Ovary (tissue), 7 donors: ENCODE measurements at regions not wholly inside any gene's neighbourhood (a gene's known extent, or its start where the extent isn't known, plus 50 kb on each side); places are given as distances from the start of the nearest gene placed in this dataset.

Experiments used
- DNase-seq, 5 donors: peaks; one replicate each; pipeline ENCODE4 v3.0.0-alpha.2; 2019 to 2020
- H3K27ac ChIP-seq, 2 donors: fragments of 200-600 bp; one replicate each; pipeline versions ENCODE4 v1.5.1 to v1.8.0; 2019 to 2022
- H3K27me3 ChIP-seq: fragments of 200-600 bp; one replicate; pipeline ENCODE4 v1.8.0; 2022
- H3K36me3 ChIP-seq: fragments of 200-600 bp; sonication (generic); one replicate; pipeline ENCODE4 v1.5.1; 2019
- H3K4me1 ChIP-seq: one replicate; pipeline ENCODE4 v1.8.1; 2013; ENCODE audit warnings: mild to moderate bottlenecking, moderate library complexity; ENCODE audit not compliant: insufficient read depth
- H3K4me3 ChIP-seq: fragments of 200-600 bp; sonication (generic); one replicate; pipeline ENCODE4 v1.5.1; 2017
- H3K9me3 ChIP-seq, 2 donors: fragments of 200-600 bp in 1 of 2; sonication (generic) in 1 of 2; one replicate each; pipeline versions ENCODE4 v1.5.1 to v1.8.1; 2013 to 2019; ENCODE audit warnings: mild to moderate bottlenecking in 1 of 2, moderate library complexity in 1 of 2
- EP300 ChIP-seq: sonication (generic); formaldehyde crosslinking; IDR thresholded peaks from one replicate; pipeline ENCODE4 v1.6.1; 2017; ENCODE audit warnings: antibody characterized with exemption
- POLR2A ChIP-seq: fragments of 450-650 bp; IDR thresholded peaks from one replicate; pipeline ENCODE4 v1.6.1; 2017; ENCODE audit warnings: antibody characterized with exemption, mild to moderate bottlenecking, moderate library complexity
- WGBS, 3 donors: extraction: QIAGEN DNeasy Blood & Tissue Kit in 1 of 3; methylation state at CpG; one replicate each; pipeline versions ENCODE4 v1.1.5 to v1.1.7; 2013 to 2017; 5-methylcytosine and 5-hydroxymethylcytosine counted together
- intact Hi-C, 4 donors: fragments of 100-400 bp; cut with DNase I; formaldehyde crosslinking; loops; one replicate each; pipeline versions ENCODE4 v1.11.0 to v1.15.1; 2022 to 2023
- TF ChIP-seq, protein P1 (sequence below), 3 donors: fragments of 450-650 bp in 2 of 3; fragments of 200-600 bp in 1 of 3; IDR thresholded peaks; one replicate each; pipeline versions ENCODE4 v1.5.1 to v1.8.0; 2016 to 2022; ENCODE audit warnings: antibody characterized with exemption in 3 of 3, mild to moderate bottlenecking in 1 of 3
- donor health status: DM: no; HTN: no; CAD: no; lungs with moderate emphysema.
- donor health status: DM: no; HTN: no; CAD: no.
- donor health status: Bipolar disorder and iron deficiency.
- donor health status: DM: no; HTN: no; CAD: no.
- donor health status: DM: yes; HTN: yes; CAD: no.

DNA sequence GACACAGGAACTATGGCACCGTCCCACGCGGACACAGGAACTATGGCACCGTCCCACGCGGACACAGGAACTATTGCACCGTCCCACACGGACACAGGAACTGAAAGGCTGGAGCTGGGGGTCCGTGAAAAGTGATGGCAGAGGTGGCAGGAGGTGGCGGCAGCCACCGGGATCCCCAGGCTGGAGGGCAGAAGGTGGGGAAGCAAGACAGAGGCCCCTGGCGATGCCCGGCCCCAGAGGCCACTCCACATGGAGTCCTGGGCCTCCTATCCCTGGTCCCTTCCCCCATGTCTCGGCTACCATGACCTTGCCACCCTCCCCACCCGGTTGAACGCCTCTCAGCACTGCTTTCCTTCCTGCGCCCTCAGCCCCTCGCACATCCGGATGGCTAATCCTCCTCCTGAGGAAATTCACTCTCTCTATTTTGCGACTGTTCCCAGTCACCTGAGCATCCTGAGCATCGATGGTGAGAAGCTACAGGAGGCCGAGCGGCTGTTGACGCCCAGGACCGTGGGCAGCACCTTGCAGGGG lies 181.4 kb downstream of the TMEM18 start:
- Histone ChIP-seq H3K36me3 (no peaks in the 10 kb centered on the region), H3K9me3 (no peaks in the 10 kb centered on the region), H3K27me3 (no peaks in the 10 kb centered on the region), H3K4me3 (no peak overlapping the region), H3K4me1 (no peaks in the 10 kb centered on the region), H3K27ac (no peak overlapping the region)
- WGBS, 3 donors, result 84 to 85% (median 85%) methylated on average over 22 to 25 of the region's 25 CpGs
- TF ChIP-seq, protein P1, sequence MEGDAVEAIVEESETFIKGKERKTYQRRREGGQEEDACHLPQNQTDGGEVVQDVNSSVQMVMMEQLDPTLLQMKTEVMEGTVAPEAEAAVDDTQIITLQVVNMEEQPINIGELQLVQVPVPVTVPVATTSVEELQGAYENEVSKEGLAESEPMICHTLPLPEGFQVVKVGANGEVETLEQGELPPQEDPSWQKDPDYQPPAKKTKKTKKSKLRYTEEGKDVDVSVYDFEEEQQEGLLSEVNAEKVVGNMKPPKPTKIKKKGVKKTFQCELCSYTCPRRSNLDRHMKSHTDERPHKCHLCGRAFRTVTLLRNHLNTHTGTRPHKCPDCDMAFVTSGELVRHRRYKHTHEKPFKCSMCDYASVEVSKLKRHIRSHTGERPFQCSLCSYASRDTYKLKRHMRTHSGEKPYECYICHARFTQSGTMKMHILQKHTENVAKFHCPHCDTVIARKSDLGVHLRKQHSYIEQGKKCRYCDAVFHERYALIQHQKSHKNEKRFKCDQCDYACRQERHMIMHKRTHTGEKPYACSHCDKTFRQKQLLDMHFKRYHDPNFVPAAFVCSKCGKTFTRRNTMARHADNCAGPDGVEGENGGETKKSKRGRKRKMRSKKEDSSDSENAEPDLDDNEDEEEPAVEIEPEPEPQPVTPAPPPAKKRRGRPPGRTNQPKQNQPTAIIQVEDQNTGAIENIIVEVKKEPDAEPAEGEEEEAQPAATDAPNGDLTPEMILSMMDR (IDR thresholded peaks at IDR 0.05), result no peak
- TF ChIP-seq POLR2A (no peak), EP300 (no peak)
- no peak for DNase-seq
- intact Hi-C loops, result no loop called here

GRCh38 chr2:494853-495252 lies 182.4 kb downstream of the TMEM18 start:
- 81 to 87% (median 86%) methylated on average over 13 of the region's 13 CpGs for WGBS, 3 donors
- no peak for TF ChIP-seq EP300
- TF ChIP-seq, protein P1 (IDR thresholded peaks at IDR 0.05), result no peak
- TF ChIP-seq POLR2A, result no peak
- Histone ChIP-seq H3K27ac (no peak overlapping the region), H3K9me3 (no peaks in the 10 kb centered on the region), H3K27me3 (no peaks in the 10 kb centered on the region), H3K4me1 (no peaks in the 10 kb centered on the region), H3K36me3 (no peaks in the 10 kb centered on the region), H3K4me3 (no peak overlapping the region)
- intact Hi-C loops, result no loop called here
- DNase-seq, result no peak

- Histone ChIP-seq H3K4me1 (no peaks in the 10 kb centered on the region), H3K9me3 (no peaks in the 10 kb centered on the region), H3K27ac (no peak overlapping the region), H3K4me3 (no peak overlapping the region), H3K27me3 (no peaks in the 10 kb centered on the region), H3K36me3 (no peaks in the 10 kb centered on the region)
- no peak for DNase-seq
- no peak for TF ChIP-seq POLR2A
- TF ChIP-seq EP300, result no peak
- TF ChIP-seq, protein P1 (IDR thresholded peaks at IDR 0.05), result no peak
- intact Hi-C loops, result no loop called here
- 80 to 89% (median 82%) methylated on average over 4 of the region's 4 CpGs for WGBS, 3 donors
Observed at GRCh38 chr2:493228-493627, 184.0 kb downstream of the TMEM18 start.

DNA sequence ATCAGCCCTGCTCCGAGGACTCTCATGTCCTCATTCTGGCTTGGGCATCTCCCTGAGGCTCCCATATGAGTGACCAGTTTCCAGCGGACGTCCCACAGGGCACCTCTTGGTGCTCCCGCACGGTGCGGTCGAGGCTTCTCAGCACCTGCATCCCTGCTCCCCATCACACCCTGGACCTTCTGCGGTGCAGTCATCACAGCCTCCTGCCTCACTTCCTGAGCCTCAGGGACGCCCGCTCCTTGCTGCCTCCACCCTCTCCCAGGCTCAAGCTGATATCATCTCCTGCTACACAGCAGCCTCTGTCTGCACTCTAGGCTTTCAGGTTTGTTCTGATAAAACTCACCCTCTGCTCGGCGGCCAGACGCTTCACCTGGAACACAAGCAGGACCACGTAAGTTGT lies 185.0 kb downstream of the TMEM18 start:
- TF ChIP-seq, protein P1 (IDR thresholded peaks at IDR 0.05), result no peak
- TF ChIP-seq POLR2A (no peak), EP300 (no peak)
- Histone ChIP-seq H3K27ac (no peak overlapping the region), H3K9me3 (no peaks in the 10 kb centered on the region), H3K36me3 (no peaks in the 10 kb centered on the region), H3K4me1 (no peaks in the 10 kb centered on the region), H3K4me3 (no peak overlapping the region), H3K27me3 (no peaks in the 10 kb centered on the region)
- DNase-seq, result no peak
- intact Hi-C loops, result no loop called here
- 79 to 86% (median 83%) methylated on average over 14 of the region's 14 CpGs for WGBS, 3 donors
